Fibroblast of lung (primary cell): ENCODE measurements at regions not wholly inside any gene's neighbourhood (a gene's known extent, or its start where the extent isn't known, plus 50 kb on each side); places are given as distances from the start of the nearest gene placed in this dataset.
A peak's percentile ranks its signal among the peaks of the same experiment; 100 is the strongest.

Experiments
- DNase-seq, 2 donors: peaks; one replicate each; pipeline versions ENCODE4 v3.0.0 to v3.0.0-alpha.2; 2010; ENCODE audit warnings: low read depth in 2 of 2
- H2AFZ ChIP-seq: 2 replicates; pipeline ENCODE4 v1.5.1; 2012; ENCODE audit warnings: low read length, control low read depth, inconsistent platforms
- H3K27ac ChIP-seq: 2 replicates; pipeline ENCODE4 v1.5.1; 2011; ENCODE audit warnings: low read length, control low read depth; ENCODE audit not compliant: insufficient read depth
- H3K27me3 ChIP-seq: 2 replicates; pipeline ENCODE4 v1.5.1; 2011; ENCODE audit warnings: mild to moderate bottlenecking, low read length; ENCODE audit not compliant: control insufficient read depth, insufficient read depth
- H3K36me3 ChIP-seq: 2 replicates; pipeline ENCODE4 v1.5.1; 2011; ENCODE audit warnings: low read length; ENCODE audit not compliant: control insufficient read depth, insufficient read depth
- H3K4me1 ChIP-seq: 2 replicates; pipeline ENCODE4 v1.5.1; 2011; ENCODE audit warnings: low read length; ENCODE audit not compliant: control insufficient read depth, insufficient read depth; ENCODE audit errors: extremely low read depth
- H3K4me2 ChIP-seq: 2 replicates; pipeline ENCODE4 v1.5.1; 2011; ENCODE audit warnings: low read length, control low read depth; ENCODE audit not compliant: insufficient read depth; ENCODE audit errors: extremely low read depth
- H3K4me3 ChIP-seq, 4 experiments: fragments of 200-600 bp in 1 of 4; sonication (generic) in 1 of 4; replicated peaks in 1 of 4; 2 replicates each; pipeline ENCODE4 v1.5.1; 2011 to 2016; ENCODE audit warnings: low read length in 4 of 4, low read depth in 3 of 4, mild to moderate bottlenecking in 3 of 4, control low read depth in 2 of 4, inconsistent platforms in 1 of 4, mixed read lengths in 1 of 4; ENCODE audit not compliant: insufficient read depth in 1 of 4; ENCODE audit errors: control extremely low read depth in 1 of 4
- H3K79me2 ChIP-seq: 2 replicates; pipeline ENCODE4 v1.5.1; 2012; ENCODE audit warnings: mild to moderate bottlenecking, low read length, inconsistent platforms; ENCODE audit not compliant: control insufficient read depth, insufficient read depth
- H3K9ac ChIP-seq: 2 replicates; pipeline ENCODE4 v1.5.1; 2011; ENCODE audit warnings: mild to moderate bottlenecking, low read length, control low read depth; ENCODE audit not compliant: insufficient read depth
- H3K9me3 ChIP-seq: 2 replicates; pipeline ENCODE4 v1.5.1; 2012; ENCODE audit warnings: low read depth, low read length; ENCODE audit not compliant: control insufficient read depth, insufficient read depth
- H4K20me1 ChIP-seq: 2 replicates; pipeline ENCODE4 v1.5.1; 2011; ENCODE audit warnings: low read length; ENCODE audit not compliant: control insufficient read depth, insufficient read depth; ENCODE audit errors: extremely low read depth
- CTCF ChIP-seq, 2 donors: IDR thresholded peaks in 1 of 2; conservative IDR thresholded peaks in 1 of 2; 1 replicate in 1 of 2; 2 replicates in 1 of 2; pipeline ENCODE4 v1.5.1; 2011 to 2012; ENCODE audit warnings: low read length in 2 of 2, control low read depth in 1 of 2, inconsistent platforms in 1 of 2, low read depth in 1 of 2, mild to moderate bottlenecking in 1 of 2
- EZH2 ChIP-seq: IDR thresholded peaks from 2 replicates; pipeline ENCODE4 v1.5.1; 2012; ENCODE audit warnings: low read length, control low read depth, mild to moderate bottlenecking; ENCODE audit errors: missing control alignments

GRCh38 chr10:106450966-106451365 lies 713.5 kb downstream of the SORCS1 start:
- Histone ChIP-seq H3K79me2 (no peaks in the 10 kb centered on the region), H3K4me2 (no peak overlapping the region), H3K27ac (no peak overlapping the region), H3K9me3 (no peaks in the 10 kb centered on the region), H4K20me1 (no peaks in the 10 kb centered on the region), H3K9ac (no peak overlapping the region), H3K36me3 (no peaks in the 10 kb centered on the region), H3K27me3 (no peaks in the 10 kb centered on the region), H3K4me1 (peaks cover 2% of the 10 kb centered on the region), H3K4me3 (no peak overlapping the region), H2AFZ (no peak overlapping the region)
- TF ChIP-seq EZH2 (no peak), CTCF (conservative IDR thresholded peaks at IDR 0.05 in 1 of 2, IDR thresholded peaks at IDR 0.05 in 1 of 2; ENCODE audit: low read depth in 1 of 2, low read length in 2 of 2) (no peak)
- peak in 1 of 2 donors; percentile 44 for DNase-seq

GRCh38 chr10:106446920-106447319 lies 717.6 kb downstream of the SORCS1 start:
- no peak for DNase-seq
- Histone ChIP-seq H3K36me3 (no peaks in the 10 kb centered on the region), H2AFZ (no peak overlapping the region), H3K79me2 (no peaks in the 10 kb centered on the region), H3K9me3 (no peaks in the 10 kb centered on the region), H3K9ac (no peak overlapping the region), H3K4me3 (no peak overlapping the region), H3K27me3 (no peaks in the 10 kb centered on the region), H3K27ac (no peak overlapping the region), H3K4me2 (no peak overlapping the region), H4K20me1 (no peaks in the 10 kb centered on the region), H3K4me1 (peaks cover 2% of the 10 kb centered on the region)
- TF ChIP-seq EZH2 (no peak), CTCF (conservative IDR thresholded peaks at IDR 0.05 in 1 of 2, IDR thresholded peaks at IDR 0.05 in 1 of 2; ENCODE audit: low read depth in 1 of 2, low read length in 2 of 2) (no peak)

GRCh38 chr10:106442223-106442622 lies 722.3 kb downstream of the SORCS1 start:
- Histone ChIP-seq H3K79me2 (no peaks in the 10 kb centered on the region), H2AFZ (no peak overlapping the region), H3K4me2 (no peak overlapping the region), H4K20me1 (no peaks in the 10 kb centered on the region), H3K36me3 (no peaks in the 10 kb centered on the region), H3K9ac (no peak overlapping the region), H3K27me3 (no peaks in the 10 kb centered on the region), H3K4me3 (no peak overlapping the region), H3K4me1 (no peaks in the 10 kb centered on the region), H3K27ac (no peak overlapping the region), H3K9me3 (no peaks in the 10 kb centered on the region)
- DNase-seq = no peak
- TF ChIP-seq CTCF (conservative IDR thresholded peaks at IDR 0.05 in 1 of 2, IDR thresholded peaks at IDR 0.05 in 1 of 2; ENCODE audit: low read depth in 1 of 2, low read length in 2 of 2) (no peak), EZH2 (no peak)
